Natural killer cell (primary cell): ENCODE measurements at regions not wholly inside any gene's neighbourhood (a gene's known extent, or its start where the extent isn't known, plus 50 kb on each side); places are given as distances from the start of the nearest gene placed in this dataset.
"Not testable (repeated sequence)": the region's sequence is repeated elsewhere in the genome, so short reads cannot be mapped to it uniquely, and the experiment has no call there.

Source experiments
- ATAC-seq, 3 donors: fragments of 150-1000 bp in 2 of 3; fragments of 200-7000 bp in 1 of 3; cut with Tn5 transposase; 1 replicate in 1 of 3; 2 replicates in 2 of 3; pipeline ENCODE4 v1.10.0; 2021; ENCODE audit warnings: mild to moderate bottlenecking in 2 of 3, moderate library complexity in 2 of 3
- DNase-seq, 2 donors: peaks; one replicate each; pipeline versions ENCODE4 v3.0.0 to v3.0.0-alpha.2; 2013 to 2021; ENCODE audit warnings: mixed read lengths in 1 of 2
- H3K27ac ChIP-seq: one replicate; pipeline ENCODE4 v1.5.1; 2013; ENCODE audit warnings: mild to moderate bottlenecking, low read length
- H3K27me3 ChIP-seq: one replicate; pipeline ENCODE4 v1.6.1; 2013; ENCODE audit warnings: low read length; ENCODE audit not compliant: control insufficient read depth, insufficient read depth
- H3K36me3 ChIP-seq: one replicate; pipeline ENCODE4 v1.6.1; 2013; ENCODE audit warnings: low read length; ENCODE audit not compliant: control insufficient read depth, insufficient read depth
- H3K4me1 ChIP-seq: one replicate; pipeline ENCODE4 v1.6.1; 2013; ENCODE audit warnings: low read length; ENCODE audit not compliant: control insufficient read depth, insufficient read depth
- H3K4me3 ChIP-seq: one replicate; pipeline ENCODE4 v1.5.1; 2013; ENCODE audit warnings: low read length
- H3K9me3 ChIP-seq: one replicate; pipeline ENCODE4 v1.6.1; 2013; ENCODE audit warnings: low read length; ENCODE audit not compliant: control insufficient read depth, insufficient read depth
- H3K27ac Mint-ChIP-seq, 2 donors: one replicate each; pipeline ENCODE4 v1.8.0; 2022; ENCODE audit warnings: mild to moderate bottlenecking in 2 of 2, mixed read lengths in 2 of 2, moderate library complexity in 1 of 2
- H3K27me3 Mint-ChIP-seq, 2 donors: one replicate each; pipeline ENCODE4 v1.8.0; 2022; ENCODE audit warnings: low read depth in 2 of 2, mixed read lengths in 2 of 2
- H3K36me3 Mint-ChIP-seq: one replicate; pipeline ENCODE4 v1.8.0; 2022; ENCODE audit warnings: mixed read lengths
- H3K4me1 Mint-ChIP-seq, 2 donors: one replicate each; pipeline ENCODE4 v1.8.0; 2022; ENCODE audit warnings: mixed read lengths in 2 of 2
- H3K4me3 Mint-ChIP-seq: one replicate; pipeline ENCODE4 v1.8.0; 2022; ENCODE audit warnings: mild to moderate bottlenecking, moderate library complexity, mixed read lengths
- H3K9me3 Mint-ChIP-seq, 2 donors: one replicate each; pipeline ENCODE4 v1.8.0; 2022; ENCODE audit warnings: mixed read lengths in 2 of 2
- CTCF ChIP-seq: fragments of 200-600 bp; IDR thresholded peaks from one replicate; pipeline ENCODE4 v1.8.0; 2022; ENCODE audit warnings: antibody characterized with exemption
- WGBS: methylation state at CpG from one replicate; pipeline ENCODE4 v1.1.7; 2013; ENCODE audit warnings: missing lambda C conversion rate; ENCODE audit not compliant: insufficient coverage; 5-methylcytosine and 5-hydroxymethylcytosine counted together
- intact Hi-C: fragments of 100-400 bp; cut with micrococcal nuclease; formaldehyde crosslinking; loops from one replicate; pipeline ENCODE4 v1.14.2; 2022

DNA sequence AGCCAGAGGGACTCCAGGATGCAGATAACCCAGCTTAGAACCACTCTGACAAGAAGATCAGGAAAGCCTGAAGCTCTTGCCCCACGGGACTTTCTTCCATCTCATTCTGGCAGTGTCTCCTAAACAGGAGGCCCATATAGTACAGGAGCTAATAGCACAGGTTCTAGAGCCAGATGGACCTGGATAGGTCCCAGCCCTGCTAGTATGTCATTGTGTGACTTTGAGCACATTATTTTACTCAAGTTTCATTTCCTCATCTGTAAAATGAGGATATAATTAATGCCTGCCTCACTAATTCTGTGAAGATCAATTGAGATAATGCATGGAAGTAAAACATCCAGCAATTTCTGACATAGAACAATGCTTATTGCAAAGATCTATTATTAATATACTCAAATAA is 66.5 kb upstream of the GZMB start:
- Mint-ChIP-seq H3K4me1 (peaks cover 43 to 56% of the 10 kb centered on the region in 2 donors), H3K36me3 (no peaks in the 10 kb centered on the region), H3K27ac (peak overlapping the region; percentile 60 to 70), H3K9me3 (no peaks in the 10 kb centered on the region), H3K4me3 (no peak overlapping the region), H3K27me3 (no peaks in the 10 kb centered on the region)
- TF ChIP-seq CTCF: no peak
- 70% methylated on average over 1 of the region's 1 CpG for WGBS
- no peaks in the 10 kb centered on the region for H3K36me3 ChIP-seq
- peaks cover 42% of the 10 kb centered on the region for H3K4me1 ChIP-seq
- peak in 1 of 3 donors; percentile 24 for ATAC-seq
- no peaks in the 10 kb centered on the region for H3K9me3 ChIP-seq
- intact Hi-C loops: no loop called here
- H3K27ac ChIP-seq: peak overlapping the region; percentile 2
- no peaks in the 10 kb centered on the region for H3K27me3 ChIP-seq
- DNase-seq: no peak
- H3K4me3 ChIP-seq: no peak overlapping the region

DNA sequence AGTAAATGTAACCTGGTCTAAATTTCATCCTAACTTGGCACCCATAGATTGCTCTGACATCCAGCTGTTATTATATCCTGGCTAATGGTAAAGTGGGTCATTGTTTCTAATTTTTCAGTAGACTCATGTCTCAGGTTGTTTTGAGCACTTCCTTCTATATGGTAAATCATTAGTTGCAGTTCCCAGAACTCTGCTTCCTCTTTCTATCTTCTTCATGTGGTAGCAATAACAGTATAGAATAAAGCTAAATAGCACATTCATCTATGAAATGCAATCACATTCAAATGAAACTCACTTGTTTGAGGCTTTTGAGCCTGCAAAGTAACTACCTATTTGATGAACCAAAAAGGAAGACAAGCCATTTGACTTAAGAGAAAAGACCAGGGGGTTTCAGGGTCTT is 65.1 kb upstream of the GZMB start:
- H3K4me3 Mint-ChIP-seq: peak overlapping the region; percentile 17
- H3K27me3 ChIP-seq: no peaks in the 10 kb centered on the region
- H3K4me1 ChIP-seq: peaks cover 48% of the 10 kb centered on the region
- TF ChIP-seq CTCF: no peak
- H3K27ac ChIP-seq: peak overlapping the region; percentile 13
- no peaks in the 10 kb centered on the region for H3K36me3 Mint-ChIP-seq
- no peak for DNase-seq
- intact Hi-C loops: no loop called here
- H3K27me3 Mint-ChIP-seq: no peaks in the 10 kb centered on the region
- H3K9me3 Mint-ChIP-seq: no peaks in the 10 kb centered on the region
- peak overlapping the region; percentile 60 to 70 for H3K27ac Mint-ChIP-seq
- no peaks in the 10 kb centered on the region for H3K9me3 ChIP-seq
- H3K4me1 Mint-ChIP-seq: peaks cover 29 to 41% of the 10 kb centered on the region in 2 donors
- no peak for ATAC-seq
- H3K36me3 ChIP-seq: no peaks in the 10 kb centered on the region
- no peak overlapping the region for H3K4me3 ChIP-seq

- H3K4me3 Mint-ChIP-seq, H3K9me3 Mint-ChIP-seq, H3K36me3 Mint-ChIP-seq, ATAC-seq, H3K9me3 ChIP-seq, H3K27ac Mint-ChIP-seq, intact Hi-C loops, H3K4me3 ChIP-seq, H3K36me3 ChIP-seq, DNase-seq, H3K27me3 ChIP-seq, H3K27me3 Mint-ChIP-seq: not testable (repeated sequence)
- peaks cover 35 to 37% of the 10 kb centered on the region in 2 donors for H3K4me1 Mint-ChIP-seq
- peaks cover 72% of the 10 kb centered on the region for H3K4me1 ChIP-seq
- H3K27ac ChIP-seq: peak overlapping the region; percentile 44
- 85% methylated on average over 1 of the region's 1 CpG for WGBS
Measured at GRCh38 chr14:24696280-24696920, 62.4 kb upstream of the GZMB start.

DNA sequence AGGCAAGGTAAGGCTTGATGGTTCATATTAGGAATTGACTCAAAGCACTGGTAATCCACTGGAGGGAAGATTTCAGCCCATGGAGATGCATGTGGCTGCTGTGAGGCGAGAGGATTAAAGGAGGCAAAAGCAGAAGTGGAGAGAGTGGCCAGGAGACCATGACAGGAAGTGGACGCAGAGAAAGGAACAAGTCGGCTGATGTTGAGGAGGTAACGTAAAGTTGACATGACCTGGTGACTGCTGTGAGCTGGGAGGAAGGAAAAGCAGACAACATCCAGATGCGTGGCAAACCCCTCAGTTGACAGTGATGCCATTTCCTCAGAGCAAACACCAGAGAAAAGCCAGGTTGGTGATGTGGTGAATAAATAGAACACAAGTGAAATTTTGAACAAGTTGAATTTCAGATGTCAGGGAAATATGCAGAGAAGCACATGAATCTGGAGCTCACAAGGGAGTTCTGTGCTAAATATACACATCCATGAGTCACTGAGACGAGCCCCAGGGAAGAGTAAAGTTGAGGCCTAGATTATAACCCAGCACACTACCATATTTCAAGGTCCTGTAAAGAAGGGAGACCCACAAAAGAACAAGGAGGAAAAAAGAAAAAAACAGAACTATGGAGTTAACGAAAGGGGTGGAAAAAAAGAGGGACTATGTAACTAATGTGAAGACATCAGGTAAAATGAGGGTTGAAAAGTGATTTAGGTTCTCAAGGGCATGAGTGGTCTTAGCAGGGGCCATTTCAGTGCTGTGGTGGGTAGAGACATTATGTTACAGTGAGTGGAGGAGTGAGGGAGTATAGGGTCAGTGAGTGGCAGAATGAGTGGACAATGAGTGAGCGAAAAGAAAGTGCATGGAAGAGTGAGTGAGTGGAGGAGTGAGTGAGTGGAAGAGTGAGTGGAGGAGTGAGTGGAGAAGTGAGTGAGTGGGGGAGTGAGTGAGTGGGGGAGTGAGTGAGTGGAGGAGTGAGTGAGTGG is 61.6 kb upstream of the GZMB start:
- Mint-ChIP-seq H3K9me3 (no peaks in the 10 kb centered on the region), H3K27me3 (no peaks in the 10 kb centered on the region), H3K4me3 (no peak overlapping the region), H3K27ac (no peak overlapping the region), H3K36me3 (no peaks in the 10 kb centered on the region), H3K4me1 (peaks cover 37 to 41% of the 10 kb centered on the region in 2 donors)
- no peaks in the 10 kb centered on the region for H3K27me3 ChIP-seq
- 27% methylated on average over 8 of the region's 8 CpGs for WGBS
- ATAC-seq (peak; percentile 45 to 68 (median 49)), DNase-seq (peak; percentile 36 to 62)
- H3K4me3 ChIP-seq: no peak overlapping the region
- H3K9me3 ChIP-seq: no peaks in the 10 kb centered on the region
- intact Hi-C loops: no loop called here
- H3K4me1 ChIP-seq: peaks cover 77% of the 10 kb centered on the region
- TF ChIP-seq CTCF: no peak
- no peaks in the 10 kb centered on the region for H3K36me3 ChIP-seq
- peak overlapping the region; percentile 78 for H3K27ac ChIP-seq
